Lung (tissue), 11 donors: ENCODE measurements at regions not wholly inside any gene's neighbourhood (a gene's known extent, or its start where the extent isn't known, plus 50 kb on each side); places are given as distances from the start of the nearest gene placed in this dataset.

Source experiments
- ATAC-seq: fragments of 200-7000 bp; cut with Tn5 transposase; one replicate; pipeline ENCODE4 v1.9.1; 2020; ENCODE audit warnings: moderate number of reproducible peaks; ENCODE audit not compliant: insufficient read depth, low FRiP score
- DNase-seq, 3 donors: peaks; one replicate each; pipeline ENCODE4 v3.0.0-alpha.2; 2013 to 2017
- H3K27ac ChIP-seq, 2 donors: one replicate each; pipeline ENCODE4 v1.5.1; 2013; ENCODE audit warnings: mild to moderate bottlenecking in 2 of 2, moderate library complexity in 2 of 2, control low read depth in 1 of 2, inconsistent platforms in 1 of 2, low read depth in 1 of 2, low read length in 1 of 2
- H3K27me3 ChIP-seq, 3 donors: one replicate each; pipeline ENCODE4 v1.5.1; 2013; ENCODE audit warnings: low read length in 2 of 3; ENCODE audit not compliant: control insufficient read depth in 3 of 3, insufficient read depth in 3 of 3
- H3K36me3 ChIP-seq, 4 donors: one replicate each; pipeline ENCODE4 v1.5.1; 2013; ENCODE audit warnings: low read length in 4 of 4, mild to moderate bottlenecking in 1 of 4, moderate library complexity in 1 of 4; ENCODE audit not compliant: control insufficient read depth in 4 of 4, insufficient read depth in 4 of 4
- H3K4me1 ChIP-seq, 5 donors: one replicate each; pipeline ENCODE4 v1.5.1; 2013; ENCODE audit warnings: low read length in 5 of 5, mild to moderate bottlenecking in 2 of 5, moderate library complexity in 1 of 5; ENCODE audit not compliant: control insufficient read depth in 5 of 5, insufficient read depth in 5 of 5
- H3K4me3 ChIP-seq: one replicate; pipeline ENCODE4 v1.5.1; 2013; ENCODE audit warnings: mild to moderate bottlenecking, control low read depth, moderate library complexity
- H3K9ac ChIP-seq, 2 donors: one replicate each; pipeline ENCODE4 v1.5.1; 2013; ENCODE audit warnings: low read length in 2 of 2, control low read depth in 1 of 2; ENCODE audit not compliant: insufficient read depth in 1 of 2
- H3K9me3 ChIP-seq, 4 donors: one replicate each; pipeline ENCODE4 v1.5.1; 2013; ENCODE audit warnings: low read length in 3 of 4, mild to moderate bottlenecking in 1 of 4, moderate library complexity in 1 of 4; ENCODE audit not compliant: control insufficient read depth in 4 of 4, insufficient read depth in 3 of 4
- CTCF ChIP-seq: IDR thresholded peaks from 2 replicates; pipeline ENCODE4 v1.5.1; 2012; ENCODE audit warnings: mild to moderate bottlenecking; ENCODE audit errors: control extremely low read depth, extremely low read depth
- WGBS, 2 donors: extraction: QIAGEN DNeasy Blood & Tissue Kit; methylation state at CpG; one replicate each; pipeline ENCODE4 v1.1.7; 2013; 5-methylcytosine and 5-hydroxymethylcytosine counted together
- donor health status: control.
- donor health status: control.
- donor health status: Bipolar disorder and iron deficiency.
- donor health status: healthy.
- donor health status: DM: yes; HTN: yes; CAD: no.

- Histone ChIP-seq H3K9ac (no peak overlapping the region), H3K27me3 (no peaks in the 10 kb centered on the region), H3K27ac (no peak overlapping the region), H3K4me1 (peaks cover 0 to 2% (median 0%) of the 10 kb centered on the region in 5 donors), H3K4me3 (no peak overlapping the region), H3K9me3 (peaks cover 0 to 7% (median 0%) of the 10 kb centered on the region in 4 donors), H3K36me3 (no peaks in the 10 kb centered on the region)
- 82% methylated on average over 5 of the region's 5 CpGs for WGBS, 2 donors
- TF ChIP-seq CTCF, result no peak
- ATAC-seq (no peak), DNase-seq (no peak)
Observed at GRCh38 chr14:43872222-43872621, 634.9 kb downstream of the FSCB start.

- DNase-seq (no peak), ATAC-seq (no peak)
- Histone ChIP-seq H3K9me3 (no peaks in the 10 kb centered on the region), H3K27ac (no peak overlapping the region), H3K27me3 (no peaks in the 10 kb centered on the region), H3K36me3 (no peaks in the 10 kb centered on the region), H3K9ac (no peak overlapping the region), H3K4me1 (peaks cover 0 to 10% (median 0%) of the 10 kb centered on the region in 5 donors), H3K4me3 (no peak overlapping the region)
- TF ChIP-seq CTCF, result no peak
Observed at GRCh38 chr14:43858981-43859380, 648.1 kb downstream of the FSCB start.

GRCh38 chr14:43855556-43855955 is 651.5 kb downstream of the FSCB start:
- DNase-seq (peak in 2 of 3 donors; percentile 56 to 64), ATAC-seq (no peak)
- Histone ChIP-seq H3K9ac (no peak overlapping the region), H3K36me3 (no peaks in the 10 kb centered on the region), H3K27me3 (no peaks in the 10 kb centered on the region), H3K9me3 (no peaks in the 10 kb centered on the region), H3K27ac (no peak overlapping the region), H3K4me3 (no peak overlapping the region), H3K4me1 (peaks cover 0 to 17% (median 0%) of the 10 kb centered on the region in 5 donors)
- no peak for TF ChIP-seq CTCF
- WGBS, 2 donors, result 59 to 71% methylated on average over 3 of the region's 3 CpGs

- Histone ChIP-seq H3K4me3 (no peak overlapping the region), H3K27ac (no peak overlapping the region), H3K27me3 (no peaks in the 10 kb centered on the region), H3K4me1 (peaks cover 0 to 17% (median 0%) of the 10 kb centered on the region in 5 donors), H3K9me3 (no peaks in the 10 kb centered on the region), H3K9ac (no peak overlapping the region), H3K36me3 (no peaks in the 10 kb centered on the region)
- ATAC-seq, result no peak
- peak in 2 of 3 donors; percentile 46 to 69 for DNase-seq
- no peak for TF ChIP-seq CTCF
- WGBS, 2 donors, result 84 to 89% methylated on average over 1 of the region's 1 CpG
Observed at GRCh38 chr14:43853541-43853940, 653.5 kb downstream of the FSCB start.
